Fibroblast of lung (primary cell): ENCODE measurements at regions not wholly inside any gene's neighbourhood (a gene's known extent, or its start where the extent isn't known, plus 50 kb on each side); places are given as distances from the start of the nearest gene placed in this dataset.

ENCODE experiments used
- EZH2 ChIP-seq: IDR thresholded peaks from 2 replicates; pipeline ENCODE4 v1.5.1; 2012; ENCODE audit warnings: low read length, control low read depth, mild to moderate bottlenecking; ENCODE audit errors: missing control alignments
- TF ChIP-seq, protein P1 (sequence below), 2 donors: IDR thresholded peaks in 1 of 2; conservative IDR thresholded peaks in 1 of 2; 1 replicate in 1 of 2; 2 replicates in 1 of 2; pipeline ENCODE4 v1.5.1; 2011 to 2012; ENCODE audit warnings: low read length in 2 of 2, control low read depth in 1 of 2, inconsistent platforms in 1 of 2, low read depth in 1 of 2, mild to moderate bottlenecking in 1 of 2

DNA sequence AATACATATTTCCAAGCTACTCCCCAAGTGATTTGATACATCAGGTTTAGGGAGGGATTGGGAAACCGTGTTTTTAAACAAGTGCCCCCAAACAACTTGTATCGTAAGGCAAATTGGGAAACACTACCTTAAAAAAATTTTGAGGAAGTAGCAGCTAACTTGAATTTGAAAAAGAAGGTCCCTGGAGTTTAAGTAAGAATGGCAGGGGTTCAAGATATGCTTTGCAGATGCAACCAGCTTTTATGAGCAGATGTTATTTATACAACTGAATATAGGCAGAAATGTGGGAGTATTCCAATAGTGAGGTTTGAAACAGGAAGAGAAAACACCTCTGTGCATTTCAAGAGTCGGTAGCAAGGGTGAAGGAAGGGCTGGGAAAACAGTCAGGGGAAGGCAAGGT lies 139.6 kb downstream of the IL20RB start:
- TF ChIP-seq, protein P1, sequence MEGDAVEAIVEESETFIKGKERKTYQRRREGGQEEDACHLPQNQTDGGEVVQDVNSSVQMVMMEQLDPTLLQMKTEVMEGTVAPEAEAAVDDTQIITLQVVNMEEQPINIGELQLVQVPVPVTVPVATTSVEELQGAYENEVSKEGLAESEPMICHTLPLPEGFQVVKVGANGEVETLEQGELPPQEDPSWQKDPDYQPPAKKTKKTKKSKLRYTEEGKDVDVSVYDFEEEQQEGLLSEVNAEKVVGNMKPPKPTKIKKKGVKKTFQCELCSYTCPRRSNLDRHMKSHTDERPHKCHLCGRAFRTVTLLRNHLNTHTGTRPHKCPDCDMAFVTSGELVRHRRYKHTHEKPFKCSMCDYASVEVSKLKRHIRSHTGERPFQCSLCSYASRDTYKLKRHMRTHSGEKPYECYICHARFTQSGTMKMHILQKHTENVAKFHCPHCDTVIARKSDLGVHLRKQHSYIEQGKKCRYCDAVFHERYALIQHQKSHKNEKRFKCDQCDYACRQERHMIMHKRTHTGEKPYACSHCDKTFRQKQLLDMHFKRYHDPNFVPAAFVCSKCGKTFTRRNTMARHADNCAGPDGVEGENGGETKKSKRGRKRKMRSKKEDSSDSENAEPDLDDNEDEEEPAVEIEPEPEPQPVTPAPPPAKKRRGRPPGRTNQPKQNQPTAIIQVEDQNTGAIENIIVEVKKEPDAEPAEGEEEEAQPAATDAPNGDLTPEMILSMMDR (conservative IDR thresholded peaks at IDR 0.05 in 1 of 2, IDR thresholded peaks at IDR 0.05 in 1 of 2; ENCODE audit: low read depth in 1 of 2, low read length in 2 of 2): no peak
- no peak for TF ChIP-seq EZH2
